Neural progenitor cell (in vitro differentiated cells): ENCODE measurements at regions not wholly inside any gene's neighbourhood (a gene's known extent, or its start where the extent isn't known, plus 50 kb on each side); places are given as distances from the start of the nearest gene placed in this dataset.

ENCODE experiments used
- DNase-seq: peaks from one replicate; pipeline ENCODE4 v3.0.0-alpha.2; 2016; ENCODE audit warnings: low spot score
- H2AFZ ChIP-seq: fragments of 200-600 bp; sonication (generic); replicated peaks from 2 replicates; pipeline ENCODE4 v1.6.1; 2016; ENCODE audit warnings: antibody characterized with exemption
- H3F3A ChIP-seq: fragments of 200-600 bp; sonication (generic); 2 replicates; pipeline ENCODE4 v1.6.1; 2016; ENCODE audit warnings: antibody characterized with exemption, low read depth
- H3K27ac ChIP-seq: fragments of 200-600 bp; sonication (generic); 2 replicates; pipeline ENCODE4 v1.5.1; 2016; ENCODE audit warnings: mild to moderate bottlenecking
- H3K27me3 ChIP-seq: fragments of 200-600 bp; sonication (generic); 2 replicates; pipeline ENCODE4 v1.6.1; 2016; ENCODE audit warnings: mild to moderate bottlenecking, moderate library complexity
- H3K36me3 ChIP-seq: fragments of 200-600 bp; sonication (generic); 2 replicates; pipeline ENCODE4 v1.5.1; 2016
- H3K4me1 ChIP-seq: fragments of 200-600 bp; sonication (generic); 2 replicates; pipeline ENCODE4 v1.6.1; 2016; ENCODE audit warnings: mixed run types
- H3K4me2 ChIP-seq: fragments of 200-600 bp; sonication (generic); 2 replicates; pipeline ENCODE4 v1.6.1; 2016
- H3K4me3 ChIP-seq: fragments of 200-600 bp; sonication (generic); 2 replicates; pipeline ENCODE4 v1.5.1; 2016
- H3K79me2 ChIP-seq: fragments of 200-600 bp; sonication (generic); 2 replicates; pipeline ENCODE4 v1.6.1; 2016; ENCODE audit warnings: low read depth
- H3K9ac ChIP-seq: fragments of 200-600 bp; sonication (generic); 2 replicates; pipeline ENCODE4 v1.6.1; 2016
- H3K9me3 ChIP-seq: fragments of 200-600 bp; sonication (generic); 2 replicates; pipeline ENCODE4 v1.5.1; 2016; ENCODE audit warnings: low read depth
- H4K20me1 ChIP-seq: fragments of 200-600 bp; sonication (generic); 2 replicates; pipeline ENCODE4 v1.6.1; 2016; ENCODE audit warnings: low read depth
- H3K27ac Mint-ChIP-seq: 3 replicates; pipeline ENCODE4 v1.8.0; 2021; ENCODE audit warnings: mixed read lengths
- H3K27me3 Mint-ChIP-seq: 2 replicates; pipeline ENCODE4 v1.8.0; 2022; ENCODE audit warnings: low read depth, mild to moderate bottlenecking, inconsistent platforms, moderate library complexity, mixed read lengths; ENCODE audit not compliant: insufficient read depth
- H3K36me3 Mint-ChIP-seq: 3 replicates; pipeline ENCODE4 v1.8.0; 2021; ENCODE audit warnings: mixed read lengths
- H3K4me1 Mint-ChIP-seq: 3 replicates; pipeline ENCODE4 v1.8.0; 2021; ENCODE audit warnings: mixed read lengths
- H3K4me3 Mint-ChIP-seq: 3 replicates; pipeline ENCODE4 v1.8.0; 2021; ENCODE audit warnings: mild to moderate bottlenecking, moderate library complexity, mixed read lengths
- H3K9me3 Mint-ChIP-seq: 3 replicates; pipeline ENCODE4 v1.8.0; 2020; ENCODE audit warnings: mixed read lengths
- EZH2 ChIP-seq: fragments of 200-600 bp; sonication (generic); IDR thresholded peaks from 2 replicates; pipeline ENCODE4 v1.6.1; 2017; ENCODE audit warnings: antibody characterized with exemption, mild to moderate bottlenecking, moderate library complexity
- EZH2phosphoT487 ChIP-seq: fragments of 200-600 bp; sonication (generic); IDR thresholded peaks from 2 replicates; pipeline ENCODE4 v1.6.1; 2017; ENCODE audit warnings: antibody characterized with exemption
- TF ChIP-seq, protein P1 (sequence below): fragments of 200-600 bp; sonication (generic); IDR thresholded peaks from 2 replicates; pipeline ENCODE4 v1.5.1; 2017; ENCODE audit warnings: antibody characterized with exemption, mild to moderate bottlenecking

DNA sequence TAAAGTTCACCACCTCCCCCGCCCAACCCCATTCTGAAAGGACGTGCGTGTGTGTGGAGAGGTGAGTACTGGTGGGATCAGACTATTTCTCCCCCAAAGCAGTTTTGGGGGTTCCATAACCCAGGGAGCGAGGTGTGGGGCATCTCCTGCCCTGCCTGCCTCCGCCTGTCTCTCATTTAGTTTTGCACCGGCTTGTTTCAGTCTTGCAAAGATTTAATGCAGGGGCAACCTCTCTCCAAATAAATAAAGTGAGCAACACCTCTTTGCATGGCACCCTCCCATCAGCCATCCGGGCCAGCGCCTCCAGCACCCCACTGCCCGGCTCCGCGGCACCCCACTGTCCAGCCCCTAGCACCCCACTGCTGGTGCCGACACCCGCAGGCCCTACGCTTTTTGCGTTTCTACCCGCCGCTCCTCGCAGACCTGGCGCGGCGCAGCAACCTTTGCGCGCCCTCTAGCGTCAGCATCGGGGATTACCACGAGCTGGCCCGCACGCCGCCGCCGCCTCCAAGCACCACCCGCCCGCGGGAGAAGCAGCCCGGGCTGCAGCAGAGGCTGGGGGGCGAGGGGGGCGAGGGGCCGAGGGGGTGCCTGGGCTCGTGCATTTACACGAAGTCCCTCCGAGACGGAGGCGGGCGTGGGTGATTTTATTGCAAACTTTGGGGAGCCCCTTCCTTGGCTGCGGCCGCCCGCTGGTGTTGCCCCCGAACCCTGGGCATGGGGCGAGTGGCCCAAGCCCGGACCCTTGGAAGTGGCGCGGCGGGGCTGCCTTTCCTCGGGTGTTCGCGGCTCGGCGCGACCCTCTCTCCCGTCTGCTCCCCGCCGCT is 55.8 kb upstream of the VRK1 start:
- peaks cover 16% of the 10 kb centered on the region for H3K27me3 Mint-ChIP-seq
- Histone ChIP-seq H3K4me3 (peak overlapping the region; percentile 49), H3K4me2 (peak overlapping the region; percentile 96), H3K36me3 (no peaks in the 10 kb centered on the region), H3K27ac (no peak overlapping the region), H3K4me1 (peaks cover 20% of the 10 kb centered on the region), H3K9ac (no peak overlapping the region), H3K27me3 (peaks cover 12% of the 10 kb centered on the region), H3K9me3 (no peaks in the 10 kb centered on the region), H4K20me1 (no peaks in the 10 kb centered on the region), H3F3A (peaks cover 13% of the 10 kb centered on the region), H2AFZ (peak overlapping the region; percentile 96), H3K79me2 (no peaks in the 10 kb centered on the region)
- TF ChIP-seq, protein P1, sequence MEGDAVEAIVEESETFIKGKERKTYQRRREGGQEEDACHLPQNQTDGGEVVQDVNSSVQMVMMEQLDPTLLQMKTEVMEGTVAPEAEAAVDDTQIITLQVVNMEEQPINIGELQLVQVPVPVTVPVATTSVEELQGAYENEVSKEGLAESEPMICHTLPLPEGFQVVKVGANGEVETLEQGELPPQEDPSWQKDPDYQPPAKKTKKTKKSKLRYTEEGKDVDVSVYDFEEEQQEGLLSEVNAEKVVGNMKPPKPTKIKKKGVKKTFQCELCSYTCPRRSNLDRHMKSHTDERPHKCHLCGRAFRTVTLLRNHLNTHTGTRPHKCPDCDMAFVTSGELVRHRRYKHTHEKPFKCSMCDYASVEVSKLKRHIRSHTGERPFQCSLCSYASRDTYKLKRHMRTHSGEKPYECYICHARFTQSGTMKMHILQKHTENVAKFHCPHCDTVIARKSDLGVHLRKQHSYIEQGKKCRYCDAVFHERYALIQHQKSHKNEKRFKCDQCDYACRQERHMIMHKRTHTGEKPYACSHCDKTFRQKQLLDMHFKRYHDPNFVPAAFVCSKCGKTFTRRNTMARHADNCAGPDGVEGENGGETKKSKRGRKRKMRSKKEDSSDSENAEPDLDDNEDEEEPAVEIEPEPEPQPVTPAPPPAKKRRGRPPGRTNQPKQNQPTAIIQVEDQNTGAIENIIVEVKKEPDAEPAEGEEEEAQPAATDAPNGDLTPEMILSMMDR, result peak; percentile 89
- TF ChIP-seq EZH2, result no peak
- peak overlapping the region; percentile 80 for H3K4me3 Mint-ChIP-seq
- peaks cover 5% of the 10 kb centered on the region for H3K9me3 Mint-ChIP-seq
- H3K36me3 Mint-ChIP-seq, result no peaks in the 10 kb centered on the region
- peak; percentile 79 for DNase-seq
- no peak overlapping the region for H3K27ac Mint-ChIP-seq
- H3K4me1 Mint-ChIP-seq, result peaks cover 39% of the 10 kb centered on the region

DNA sequence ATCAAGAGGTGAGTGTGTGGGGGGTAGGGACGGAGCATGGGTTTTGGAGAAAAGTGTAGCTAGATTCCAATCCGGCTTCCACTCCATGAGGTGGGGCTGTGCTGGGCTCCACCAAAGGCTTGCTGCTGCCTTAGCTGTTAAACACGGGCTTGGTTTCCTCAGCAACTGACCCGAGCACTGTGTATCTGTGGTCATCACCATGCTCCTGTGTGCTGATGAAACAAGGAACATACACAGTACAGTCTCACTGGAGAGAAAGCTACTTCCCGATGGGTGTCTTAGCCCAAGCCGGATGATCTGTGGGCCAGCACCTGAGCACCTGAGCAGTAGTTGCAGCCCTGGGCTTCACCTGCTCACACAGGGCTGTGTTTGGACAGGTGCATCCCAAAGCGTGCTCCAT is 52.9 kb upstream of the VRK1 start:
- Histone ChIP-seq H4K20me1 (no peaks in the 10 kb centered on the region), H3F3A (peaks cover 7% of the 10 kb centered on the region), H3K27ac (no peak overlapping the region), H3K79me2 (no peaks in the 10 kb centered on the region), H3K27me3 (peaks cover 12% of the 10 kb centered on the region), H3K36me3 (no peaks in the 10 kb centered on the region), H3K4me1 (peaks cover 10% of the 10 kb centered on the region), H2AFZ (no peak overlapping the region), H3K4me3 (no peak overlapping the region), H3K9me3 (no peaks in the 10 kb centered on the region), H3K4me2 (no peak overlapping the region), H3K9ac (no peak overlapping the region)
- Mint-ChIP-seq H3K36me3 (no peaks in the 10 kb centered on the region), H3K27ac (no peak overlapping the region), H3K9me3 (peaks cover 5% of the 10 kb centered on the region), H3K27me3 (peaks cover 14% of the 10 kb centered on the region), H3K4me1 (peaks cover 36% of the 10 kb centered on the region), H3K4me3 (no peak overlapping the region)
- TF ChIP-seq EZH2phosphoT487, result no peak
- TF ChIP-seq, protein P1, result no peak
- TF ChIP-seq EZH2, result no peak
- DNase-seq, result no peak

DNA sequence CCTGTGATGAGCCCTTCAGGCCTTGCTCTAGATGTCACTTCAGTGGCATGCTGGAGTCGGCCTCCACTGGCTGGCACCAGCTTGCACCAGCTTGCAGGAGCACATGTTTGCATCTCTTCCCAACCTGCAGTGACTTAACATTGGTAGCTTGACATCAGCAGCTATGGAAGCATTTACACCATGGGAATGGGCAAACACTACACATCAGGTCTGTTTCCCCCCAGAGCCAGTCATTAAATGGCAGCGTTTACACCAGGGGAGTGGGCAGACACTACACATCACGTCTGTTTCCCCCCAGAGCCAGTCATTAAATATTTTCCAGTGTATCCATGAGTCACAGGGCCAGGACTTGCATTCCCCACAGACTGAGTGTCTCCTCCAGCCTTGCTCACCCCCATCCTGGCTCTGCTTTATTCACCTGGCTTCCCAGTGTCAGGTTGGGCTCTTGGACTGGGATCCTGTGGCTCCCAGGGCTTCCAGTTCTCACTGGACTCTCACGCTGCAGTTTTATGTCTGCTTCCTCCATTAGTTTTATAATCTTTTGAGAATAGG is 51.6 kb upstream of the VRK1 start:
- Mint-ChIP-seq H3K36me3 (no peaks in the 10 kb centered on the region), H3K4me1 (peaks cover 29% of the 10 kb centered on the region), H3K9me3 (peaks cover 5% of the 10 kb centered on the region), H3K27ac (no peak overlapping the region), H3K4me3 (no peak overlapping the region), H3K27me3 (peaks cover 12% of the 10 kb centered on the region)
- peaks cover 10% of the 10 kb centered on the region for H3K27me3 ChIP-seq
- no peaks in the 10 kb centered on the region for H3K36me3 ChIP-seq
- no peak for DNase-seq
- H3K4me3 ChIP-seq, result no peak overlapping the region
- H4K20me1 ChIP-seq, result no peaks in the 10 kb centered on the region
- H3K27ac ChIP-seq, result no peak overlapping the region
- H3F3A ChIP-seq, result no peaks in the 10 kb centered on the region
- no peak for TF ChIP-seq EZH2
- TF ChIP-seq EZH2phosphoT487, result no peak
- TF ChIP-seq, protein P1, result no peak
- no peaks in the 10 kb centered on the region for H3K79me2 ChIP-seq
- no peak overlapping the region for H3K9ac ChIP-seq
- H3K4me2 ChIP-seq, result no peak overlapping the region
- no peak overlapping the region for H2AFZ ChIP-seq
- peaks cover 4% of the 10 kb centered on the region for H3K4me1 ChIP-seq
- no peaks in the 10 kb centered on the region for H3K9me3 ChIP-seq
